Activated CD8-positive, alpha-beta memory T cell treated with anti-CD3 and anti-CD28 coated beads for 48 hours (primary cell): ENCODE measurements at regions not wholly inside any gene's neighbourhood (a gene's known extent, or its start where the extent isn't known, plus 50 kb on each side); places are given as distances from the start of the nearest gene placed in this dataset.
"Not testable (repeated sequence)": the region's sequence is repeated elsewhere in the genome, so short reads cannot be mapped to it uniquely, and the experiment has no call there.

Source experiments
- DNase-seq, 3 experiments: peaks; one replicate each; pipeline ENCODE4 v3.0.0-alpha.2; 2020; ENCODE audit warnings: low read depth in 2 of 3, low spot score in 2 of 3

- no peak for DNase-seq
These were observed 159.8 kb upstream of the JADE1 start for GRCh38 chr4:128649575-128650205.

- DNase-seq = no peak
These were observed 160.3 kb upstream of the JADE1 start for GRCh38 chr4:128649161-128649560.

- no peak for DNase-seq
These were observed 161.5 kb upstream of the JADE1 start for GRCh38 chr4:128648021-128648420.

- DNase-seq = not testable (repeated sequence)
These were observed 162.6 kb upstream of the JADE1 start for GRCh38 chr4:128646893-128647292.

DNA sequence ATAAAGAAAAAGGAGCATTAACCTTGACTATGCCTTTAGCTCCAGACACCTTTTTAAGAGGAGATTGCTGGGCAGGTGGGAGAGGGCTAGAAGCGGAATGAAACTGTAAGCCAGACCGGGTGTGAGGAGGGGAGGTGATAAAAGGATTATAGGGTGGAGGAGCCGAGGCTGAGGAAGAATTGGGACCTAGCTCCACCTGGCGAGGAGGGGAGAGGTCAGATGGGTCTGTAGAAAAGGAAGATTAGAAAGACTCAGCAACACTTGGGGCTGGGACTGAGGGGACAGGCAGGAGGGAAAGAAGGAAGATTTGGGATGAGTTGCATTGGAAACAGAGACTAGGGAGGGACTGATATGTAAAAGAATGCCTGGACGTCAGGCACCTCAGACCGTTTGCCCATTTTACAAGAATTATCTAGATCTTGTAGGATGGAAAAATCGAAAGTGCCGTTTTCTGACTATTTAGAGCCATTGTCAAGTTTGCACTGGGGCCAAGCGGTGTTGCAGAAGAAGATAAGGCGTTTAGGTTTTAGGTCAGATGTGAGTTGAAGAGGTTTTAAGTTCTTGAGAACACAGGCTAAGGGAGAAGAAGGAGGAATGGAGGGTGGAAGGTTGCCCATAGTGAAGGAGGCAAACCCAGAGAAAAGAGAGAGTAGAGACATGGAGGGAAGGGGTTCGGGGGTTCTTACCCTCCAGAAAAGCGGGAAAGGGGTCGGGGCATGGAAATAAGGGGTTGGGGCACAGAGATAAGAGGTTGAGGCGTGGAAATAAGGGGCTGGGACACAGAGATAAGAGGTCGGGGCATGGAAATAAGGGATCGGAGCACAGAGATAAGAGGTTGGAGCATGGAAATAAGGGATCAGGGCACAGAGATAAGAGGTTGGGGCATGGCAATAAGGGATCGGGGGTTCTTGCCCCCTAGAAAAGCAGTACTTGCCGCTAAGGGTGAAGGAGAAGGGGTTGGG is 164.5 kb upstream of the JADE1 start:
- not testable (repeated sequence) for DNase-seq

DNA sequence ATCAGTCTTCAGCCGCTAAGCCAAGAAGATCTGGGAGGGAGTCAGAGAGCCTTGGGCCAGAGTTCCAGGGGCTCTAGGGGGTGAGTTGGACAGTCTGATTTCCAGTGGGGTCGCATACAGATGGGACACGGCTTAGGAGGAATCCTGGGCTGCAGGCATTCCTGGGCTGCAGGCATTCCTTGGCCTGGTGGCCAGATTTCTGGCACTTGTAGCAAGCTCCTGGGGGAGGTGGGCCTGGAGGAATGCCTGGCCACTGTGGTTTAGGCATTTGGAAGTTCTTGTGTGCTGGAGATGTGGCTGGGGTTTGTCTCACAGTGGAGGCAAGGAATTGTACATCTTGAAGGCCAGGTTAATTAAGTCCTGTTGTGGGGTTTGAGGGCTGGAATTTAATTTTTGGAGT is 165.4 kb upstream of the JADE1 start:
- not testable (repeated sequence) for DNase-seq

DNA sequence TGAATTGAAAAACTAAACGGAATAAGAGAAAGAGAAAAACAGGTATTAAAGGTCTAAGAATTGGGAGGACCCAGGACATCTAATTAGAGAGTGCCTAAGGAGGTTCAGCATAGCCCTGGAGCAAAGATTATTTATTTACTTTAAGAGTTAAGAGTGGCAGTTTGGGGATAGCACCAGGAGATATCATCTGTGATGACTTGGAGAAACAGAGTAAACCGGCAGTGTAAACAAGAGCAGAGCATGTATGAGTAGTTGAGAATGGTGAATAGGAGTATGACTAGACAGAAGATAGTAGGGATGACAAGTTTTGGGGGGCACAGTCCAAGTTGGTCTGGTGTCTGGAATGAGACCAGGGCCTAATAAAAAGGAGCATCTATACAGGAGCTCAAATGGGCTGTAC is 167.9 kb upstream of the JADE1 start:
- not testable (repeated sequence) for DNase-seq

DNA sequence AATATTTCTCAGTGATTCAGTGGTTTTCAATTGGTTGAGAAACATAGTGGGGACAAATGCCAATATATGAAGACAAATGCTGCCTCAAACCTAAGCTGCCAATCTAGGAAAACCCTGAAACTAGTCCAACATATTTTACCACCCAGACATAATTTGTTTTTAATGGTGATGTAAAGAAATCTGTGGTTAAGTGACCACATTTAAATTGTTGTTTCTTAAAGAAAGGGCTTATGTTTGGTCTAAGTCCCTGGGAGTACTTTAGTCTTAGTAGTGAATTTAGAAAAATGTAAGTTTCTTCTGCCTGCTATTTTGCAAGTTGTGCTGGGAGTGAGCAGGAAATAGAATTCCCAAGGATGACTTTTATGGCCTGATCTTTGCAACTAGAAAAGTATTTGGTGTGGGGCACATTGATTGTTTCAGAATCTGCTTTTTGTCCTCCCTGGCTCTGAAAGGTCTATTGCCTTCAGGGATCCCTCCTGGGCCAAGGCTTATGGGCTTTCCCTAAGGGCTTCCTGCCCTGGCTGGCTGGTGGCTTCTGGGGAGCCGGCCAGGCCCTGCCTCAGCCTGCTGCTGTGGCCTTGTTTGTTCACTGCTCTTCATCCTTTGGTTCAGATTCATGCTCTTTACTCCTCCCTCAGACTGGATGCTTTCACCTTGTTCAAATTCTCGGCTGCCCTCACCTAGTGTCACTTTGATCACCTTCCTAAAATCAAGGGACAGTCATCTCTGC is 169.8 kb upstream of the JADE1 start:
- no peak for DNase-seq

DNA sequence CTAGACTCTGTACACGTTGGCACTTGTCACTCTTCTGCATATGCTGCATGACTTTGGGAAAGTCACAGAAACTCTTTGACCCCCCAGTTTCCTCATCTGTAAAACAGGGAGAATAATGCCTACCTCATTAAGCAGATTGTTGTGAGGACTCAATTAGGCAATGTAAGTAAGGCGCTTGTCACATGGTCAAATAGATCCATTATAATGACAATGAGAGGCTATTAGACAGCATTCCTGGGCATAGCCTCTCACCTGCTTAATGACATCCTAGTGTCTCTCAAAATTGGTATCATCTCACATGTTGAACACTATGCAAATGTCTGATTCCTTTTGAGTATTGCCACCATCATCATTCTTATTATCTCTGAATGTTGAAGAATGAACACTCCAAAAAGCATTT is 172.6 kb upstream of the JADE1 start:
- no peak for DNase-seq

DNA sequence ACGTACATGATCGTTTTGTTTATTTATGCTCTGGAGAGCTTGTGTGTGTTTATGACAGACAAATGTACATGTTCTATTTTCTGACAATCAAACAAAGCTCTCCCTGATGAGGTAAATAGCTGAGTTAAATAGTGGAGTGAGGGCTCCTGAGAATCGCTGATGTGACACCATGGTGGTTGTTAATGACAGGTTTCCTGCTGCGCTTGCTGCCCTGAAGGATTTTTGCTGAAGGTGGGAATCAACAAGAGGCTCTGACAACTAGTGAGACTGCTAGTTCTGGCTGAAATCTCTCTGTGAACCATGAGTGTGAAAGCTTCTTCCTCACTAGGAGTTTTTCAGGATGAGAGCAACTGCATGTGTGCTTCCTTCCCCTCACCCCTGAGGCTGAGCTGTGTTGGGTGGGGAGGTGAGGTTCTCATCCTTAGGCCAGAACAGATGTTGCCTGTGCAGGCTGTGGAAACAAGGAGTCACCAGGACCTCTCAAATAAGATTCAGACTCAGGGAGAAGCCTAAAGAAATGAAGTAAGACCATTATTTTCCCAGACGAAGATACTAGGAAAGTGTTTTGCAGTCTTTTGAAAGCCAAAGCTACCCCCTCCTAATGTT is 173.4 kb upstream of the JADE1 start:
- DNase-seq = no peak

DNA sequence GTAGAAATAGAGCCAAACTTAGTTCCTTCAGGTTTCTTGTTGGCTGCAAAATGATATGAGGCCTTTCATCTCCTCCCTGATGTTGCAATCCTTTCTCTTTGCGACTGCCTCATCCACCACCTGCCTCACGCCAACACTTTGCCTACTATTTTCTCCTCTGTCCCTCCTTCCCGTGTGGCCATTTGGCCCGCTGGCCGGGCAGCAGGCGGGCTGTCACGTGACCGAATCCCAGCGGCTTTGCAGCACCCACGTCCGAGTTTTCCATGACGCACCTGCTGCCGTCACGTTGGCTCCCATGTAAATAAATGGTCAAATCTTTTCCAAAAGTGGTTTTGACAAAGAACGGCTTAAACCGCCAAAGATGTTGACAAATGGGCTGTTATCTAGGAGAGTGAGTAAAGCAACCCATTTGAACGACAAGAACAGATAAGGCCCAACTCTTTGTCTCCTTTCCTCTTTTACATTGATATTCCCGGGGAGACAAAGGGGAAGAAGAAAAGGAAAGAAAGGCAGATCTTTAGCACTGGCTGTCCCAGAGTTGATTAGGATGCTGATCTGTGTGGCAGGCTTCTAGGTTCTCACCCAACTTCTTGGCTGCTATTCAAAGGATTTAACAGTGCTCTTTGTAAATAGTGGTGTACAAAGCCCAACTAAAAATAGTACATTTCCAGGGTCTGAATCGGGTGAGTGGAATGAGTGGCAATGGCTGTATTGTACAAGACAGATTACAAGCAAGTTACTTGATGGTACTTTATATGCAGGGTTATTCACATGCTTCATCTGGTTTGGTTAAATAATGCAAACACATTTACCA is 174.2 kb upstream of the JADE1 start:
- no peak for DNase-seq

GRCh38 chr4:128633067-128633466 is 176.4 kb upstream of the JADE1 start:
- no peak for DNase-seq

GRCh38 chr4:128630871-128631270 is 178.6 kb upstream of the JADE1 start:
- DNase-seq = no peak

DNA sequence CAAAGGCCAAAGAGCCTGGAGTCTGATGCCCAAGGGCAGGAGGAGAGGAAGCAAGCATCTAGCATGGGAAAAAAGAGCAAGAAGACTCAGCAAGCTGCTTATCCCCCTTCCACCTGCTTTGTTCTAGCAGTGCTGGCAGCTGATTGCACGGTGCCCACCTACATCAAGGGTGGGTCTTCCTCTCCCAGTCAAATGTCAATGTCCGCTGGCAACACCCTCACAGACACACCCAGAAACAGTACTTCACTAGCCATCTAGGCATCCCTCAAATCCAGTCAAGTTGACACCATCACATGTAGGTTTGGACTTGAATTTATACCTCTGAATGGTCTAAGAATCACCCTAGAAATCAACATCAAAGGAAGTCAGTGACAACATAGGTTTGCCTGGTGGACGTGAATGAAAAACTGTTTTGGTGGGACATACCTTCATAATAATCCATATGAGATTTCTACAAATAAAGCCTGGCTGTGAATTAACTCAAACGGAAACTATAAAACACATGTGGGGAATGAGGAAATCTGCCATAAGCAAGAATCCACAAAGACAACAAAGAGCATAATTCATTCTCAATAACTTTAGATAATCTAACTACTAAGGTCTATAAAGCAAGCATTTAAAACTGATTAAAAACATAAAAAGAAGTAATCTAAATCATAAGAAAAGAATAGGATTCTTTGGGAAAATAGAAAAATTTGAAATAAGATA is 185.8 kb upstream of the JADE1 start:
- no peak for DNase-seq

DNA sequence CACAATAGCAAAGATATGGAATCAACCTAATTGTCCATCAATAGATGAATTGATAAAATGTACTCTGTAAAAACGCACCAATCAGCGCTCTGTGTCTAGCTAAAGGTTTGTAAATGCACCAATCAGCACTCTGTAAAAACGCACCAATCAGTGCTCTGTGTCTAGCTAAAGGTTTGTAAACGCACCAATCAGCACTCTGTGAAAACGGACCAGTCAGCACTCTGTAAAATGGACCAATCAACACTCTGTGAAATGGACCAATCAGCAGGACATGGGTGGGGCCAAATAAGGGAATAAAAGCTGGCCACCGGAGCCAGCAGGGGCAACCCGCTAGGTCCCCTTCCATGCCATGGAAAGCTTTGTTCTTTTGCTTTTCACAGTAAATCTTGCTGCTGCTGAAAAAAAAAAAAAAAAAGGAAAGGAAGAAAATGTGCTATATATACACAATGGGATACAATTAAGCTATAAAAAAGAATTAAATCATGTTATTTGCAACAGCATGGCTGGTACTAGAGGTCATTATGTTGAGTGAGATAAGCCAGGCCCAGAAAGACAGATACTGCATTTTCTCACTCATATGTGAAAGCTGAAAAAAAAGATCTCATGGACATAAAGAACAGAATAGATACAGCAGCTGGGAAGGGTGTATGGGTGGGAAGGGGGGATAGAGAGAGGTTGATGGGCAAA is 189.1 kb upstream of the JADE1 start:
- not testable (repeated sequence) for DNase-seq

DNA sequence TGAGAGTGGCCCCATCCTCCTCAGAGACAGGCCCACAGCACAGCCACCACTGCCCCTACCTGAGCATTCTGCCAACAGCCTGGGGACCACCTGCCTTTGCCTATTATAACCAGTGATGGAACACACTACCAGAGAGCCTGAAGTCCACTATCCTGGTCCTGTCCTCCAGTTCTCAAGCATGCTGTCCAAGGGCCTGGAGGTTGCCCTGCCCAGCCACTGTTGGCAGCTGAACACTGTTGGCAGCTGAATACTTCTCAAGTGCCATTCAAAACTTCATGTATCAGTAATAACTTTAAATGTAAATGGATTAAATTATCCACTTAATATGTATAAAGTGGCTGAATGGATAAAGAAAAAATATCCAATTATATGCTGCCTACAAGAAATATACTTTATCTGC is 194.3 kb upstream of the JADE1 start:
- no peak for DNase-seq

GRCh38 chr4:128608006-128608405 is 201.5 kb upstream of the JADE1 start:
- no peak for DNase-seq

GRCh38 chr4:128606173-128606572 is 203.3 kb upstream of the JADE1 start:
- no peak for DNase-seq

GRCh38 chr4:128604840-128605239 is 204.7 kb upstream of the JADE1 start:
- no peak for DNase-seq
